HG03457 (cell line): ENCODE measurements at regions not wholly inside any gene's neighbourhood (a gene's known extent, or its start where the extent isn't known, plus 50 kb on each side); places are given as distances from the start of the nearest gene placed in this dataset.

Experiments used
- ATAC-seq: cut with Tn5 transposase; IDR thresholded peaks from one replicate; pipeline ENCODE4 v1.9.1; 2021; ENCODE audit warnings: moderate number of reproducible peaks; ENCODE audit not compliant: unreplicated experiment

- ATAC-seq: no peak
Observed at GRCh38 chr4:116877069-116877468, 208.3 kb downstream of the TRAM1L1 start.

- no peak for ATAC-seq
Observed at GRCh38 chr4:116872941-116873340, 212.4 kb downstream of the TRAM1L1 start.

GRCh38 chr4:116872308-116872707 lies 213.1 kb downstream of the TRAM1L1 start:
- ATAC-seq: no peak

GRCh38 chr4:116870686-116871085 lies 214.7 kb downstream of the TRAM1L1 start:
- ATAC-seq: no peak

- ATAC-seq: no peak
Observed at GRCh38 chr4:116866106-116866505, 219.3 kb downstream of the TRAM1L1 start.

- ATAC-seq: no peak
Observed at GRCh38 chr4:116862592-116862991, 222.8 kb downstream of the TRAM1L1 start.

- no peak for ATAC-seq
Observed at GRCh38 chr4:116860891-116861290, 224.5 kb downstream of the TRAM1L1 start.

GRCh38 chr4:116849620-116850019 lies 235.8 kb downstream of the TRAM1L1 start:
- no peak for ATAC-seq

- ATAC-seq: no peak
Observed at GRCh38 chr4:116847616-116848015, 237.8 kb downstream of the TRAM1L1 start.

- no peak for ATAC-seq
Observed at GRCh38 chr4:116839826-116840225, 245.6 kb downstream of the TRAM1L1 start.

GRCh38 chr4:116838609-116839008 lies 246.8 kb downstream of the TRAM1L1 start:
- no peak for ATAC-seq

GRCh38 chr4:116829187-116829586 lies 256.2 kb downstream of the TRAM1L1 start:
- no peak for ATAC-seq

- ATAC-seq: no peak
Observed at GRCh38 chr4:116824172-116824571, 261.2 kb downstream of the TRAM1L1 start.

- no peak for ATAC-seq
Observed at GRCh38 chr4:116811730-116812129, 273.6 kb downstream of the TRAM1L1 start.

GRCh38 chr4:116796022-116796421 lies 289.4 kb downstream of the TRAM1L1 start:
- ATAC-seq: no peak

- no peak for ATAC-seq
Observed at GRCh38 chr4:116788723-116789122, 296.7 kb downstream of the TRAM1L1 start.

- no peak for ATAC-seq
Observed at GRCh38 chr4:116755051-116755450, 330.3 kb downstream of the TRAM1L1 start.

GRCh38 chr4:116752027-116752426 lies 333.3 kb downstream of the TRAM1L1 start:
- ATAC-seq: no peak

GRCh38 chr4:116736756-116737155 lies 348.6 kb downstream of the TRAM1L1 start:
- no peak for ATAC-seq

- no peak for ATAC-seq
Observed at GRCh38 chr4:116734178-116734577, 351.2 kb downstream of the TRAM1L1 start.

GRCh38 chr4:116733370-116733769 lies 352.0 kb downstream of the TRAM1L1 start:
- no peak for ATAC-seq

GRCh38 chr4:116726523-116726922 lies 358.9 kb downstream of the TRAM1L1 start:
- ATAC-seq: no peak

GRCh38 chr4:116724249-116724648 lies 361.1 kb downstream of the TRAM1L1 start:
- peak; percentile 89 for ATAC-seq

GRCh38 chr4:116705466-116705865 lies 379.9 kb downstream of the TRAM1L1 start:
- ATAC-seq: no peak
